ENCODE measurements at regions not wholly inside any gene's neighbourhood (a gene's known extent, or its start where the extent isn't known, plus 50 kb on each side); places are given as distances from the start of the nearest gene placed in this dataset.

DNA sequence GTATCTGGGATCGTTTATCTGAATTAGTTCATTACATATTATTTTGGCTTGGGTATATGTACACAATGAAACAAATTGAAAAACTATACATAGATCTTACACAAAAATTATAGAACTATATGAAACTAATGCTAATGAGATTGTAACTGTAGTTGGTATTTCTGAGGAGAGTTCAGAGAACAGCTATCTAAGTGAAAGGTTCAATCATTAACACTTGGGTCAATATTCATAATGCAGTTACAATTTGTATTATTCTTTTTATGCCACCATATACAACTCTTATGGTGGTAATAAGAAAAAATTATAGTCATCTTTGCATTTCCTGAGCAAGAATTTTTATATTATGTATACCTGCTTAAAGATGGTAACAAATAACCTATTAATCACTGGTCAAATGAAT, 461.0 kb downstream of the GRXCR1 start:
- TF ChIP-seq, protein P1, sequence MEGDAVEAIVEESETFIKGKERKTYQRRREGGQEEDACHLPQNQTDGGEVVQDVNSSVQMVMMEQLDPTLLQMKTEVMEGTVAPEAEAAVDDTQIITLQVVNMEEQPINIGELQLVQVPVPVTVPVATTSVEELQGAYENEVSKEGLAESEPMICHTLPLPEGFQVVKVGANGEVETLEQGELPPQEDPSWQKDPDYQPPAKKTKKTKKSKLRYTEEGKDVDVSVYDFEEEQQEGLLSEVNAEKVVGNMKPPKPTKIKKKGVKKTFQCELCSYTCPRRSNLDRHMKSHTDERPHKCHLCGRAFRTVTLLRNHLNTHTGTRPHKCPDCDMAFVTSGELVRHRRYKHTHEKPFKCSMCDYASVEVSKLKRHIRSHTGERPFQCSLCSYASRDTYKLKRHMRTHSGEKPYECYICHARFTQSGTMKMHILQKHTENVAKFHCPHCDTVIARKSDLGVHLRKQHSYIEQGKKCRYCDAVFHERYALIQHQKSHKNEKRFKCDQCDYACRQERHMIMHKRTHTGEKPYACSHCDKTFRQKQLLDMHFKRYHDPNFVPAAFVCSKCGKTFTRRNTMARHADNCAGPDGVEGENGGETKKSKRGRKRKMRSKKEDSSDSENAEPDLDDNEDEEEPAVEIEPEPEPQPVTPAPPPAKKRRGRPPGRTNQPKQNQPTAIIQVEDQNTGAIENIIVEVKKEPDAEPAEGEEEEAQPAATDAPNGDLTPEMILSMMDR (IDR thresholded peaks at IDR 0.05) = no peak
- DNase-seq (ENCODE audit: low spot score) = no peak
- no peak for ATAC-seq (ENCODE audit: low FRiP score)

DNA sequence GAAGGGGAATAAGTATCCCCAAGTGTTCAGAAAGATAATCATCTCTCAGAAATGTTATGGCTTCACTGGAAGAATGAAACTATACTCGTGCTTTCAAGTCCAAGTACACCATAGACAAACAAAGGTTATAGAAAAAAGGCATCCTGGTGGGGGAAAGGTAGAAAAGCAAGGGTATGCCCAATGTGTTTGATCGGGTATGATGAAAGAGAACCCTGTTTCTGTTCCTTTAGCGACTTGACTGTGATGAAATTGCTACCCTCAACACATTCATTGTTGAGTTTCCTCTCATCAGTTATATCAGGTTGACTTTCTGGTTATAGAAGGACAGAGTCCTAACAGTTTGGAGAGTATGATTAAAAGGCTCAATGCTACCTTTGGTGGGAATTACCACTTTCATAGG, 464.3 kb downstream of the GRXCR1 start:
- ATAC-seq (ENCODE audit: low FRiP score) = no peak
- TF ChIP-seq, protein P1 (IDR thresholded peaks at IDR 0.05) = no peak

DNA sequence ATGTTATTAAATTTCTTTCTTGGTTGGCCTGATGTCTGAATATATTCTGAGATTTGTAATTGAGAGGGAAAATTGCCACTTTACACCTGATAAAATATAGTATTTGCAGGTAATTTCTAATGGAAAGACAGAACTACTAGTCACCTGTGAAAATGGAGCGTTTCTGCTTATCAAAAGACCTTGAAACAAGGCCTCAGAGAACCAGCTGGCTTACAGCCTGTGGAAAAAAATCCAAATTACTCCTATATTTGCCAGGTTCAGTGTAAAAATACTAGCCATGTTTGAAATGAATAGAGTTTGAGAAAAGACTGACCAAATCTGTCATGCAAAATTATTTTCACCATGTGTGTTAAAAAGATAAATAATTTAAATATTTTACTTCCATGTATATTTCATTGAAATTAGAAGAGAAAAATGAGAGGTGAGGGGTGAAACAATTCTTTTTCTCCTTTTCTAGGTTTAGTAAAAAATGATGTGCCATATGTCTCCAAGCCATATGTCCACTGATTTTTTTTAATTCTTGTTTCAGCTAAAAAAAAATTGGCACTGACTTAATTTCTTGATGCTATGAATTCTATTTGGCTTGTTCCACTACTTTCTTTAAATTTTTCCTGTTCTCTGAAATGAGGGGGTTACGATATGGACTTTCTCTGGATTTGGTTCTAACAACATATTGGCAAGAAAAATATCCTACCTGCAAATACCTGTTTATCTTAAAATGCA, 464.9 kb downstream of the GRXCR1 start:
- no peak for DNase-seq (ENCODE audit: low spot score)
- ATAC-seq (ENCODE audit: low FRiP score) = no peak
- TF ChIP-seq, protein P1 (IDR thresholded peaks at IDR 0.05) = no peak

More for the DNA sequence above, 464.3 kb downstream of the GRXCR1 start:
- DNase-seq (ENCODE audit: low spot score) = no peak

DNA sequence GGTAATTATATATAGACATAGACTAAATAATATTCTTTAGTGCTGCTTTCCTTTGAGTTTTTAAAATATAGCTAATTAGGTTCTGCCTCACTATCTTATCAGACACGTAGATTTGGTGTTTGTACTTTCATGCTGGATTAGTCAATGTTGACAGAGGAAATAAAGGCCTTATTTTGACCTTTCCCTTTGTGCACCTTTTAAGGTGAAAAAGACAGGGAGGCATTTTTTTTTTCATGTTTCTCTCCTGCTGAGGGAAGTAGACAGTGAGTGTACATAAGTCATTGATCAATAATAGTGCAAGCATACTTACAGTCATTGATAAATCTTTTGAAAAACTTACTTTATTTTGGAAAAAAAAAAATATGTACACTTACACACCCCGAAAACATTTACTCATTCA, 467.8 kb downstream of the GRXCR1 start:
- no peak for ATAC-seq (ENCODE audit: low FRiP score)

DNA sequence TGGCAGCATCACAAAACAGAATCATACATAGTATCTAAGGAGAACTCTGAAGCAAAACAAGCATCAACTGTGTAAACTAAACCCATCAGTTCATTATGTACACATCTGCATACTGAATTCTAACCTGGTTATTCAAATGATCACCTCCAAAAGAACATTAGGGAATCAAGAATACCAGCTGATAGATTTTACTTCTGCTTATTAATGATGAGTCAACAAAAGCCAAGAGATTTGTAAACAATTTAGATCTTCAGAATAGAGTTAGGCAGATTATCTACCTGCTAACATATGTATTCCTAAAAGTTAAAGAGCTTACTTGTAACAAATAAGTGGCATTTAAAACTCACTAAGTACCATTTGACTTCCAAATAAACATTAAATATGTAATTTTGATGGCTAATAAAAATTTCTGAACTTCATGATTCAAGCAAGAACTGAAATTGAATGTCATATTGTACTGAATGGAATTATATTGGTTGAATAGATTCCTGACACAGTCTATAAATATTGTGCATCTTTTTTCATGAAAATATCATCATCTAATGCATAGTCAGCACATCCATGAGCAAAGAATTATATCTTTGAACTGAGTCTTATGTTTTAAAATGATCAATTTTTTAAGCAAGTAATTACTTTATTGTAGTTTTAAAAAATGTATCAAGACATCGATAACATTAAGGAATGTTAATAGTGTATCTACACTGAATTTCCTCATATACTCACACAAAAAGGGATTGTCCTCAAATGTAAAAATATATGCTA, 470.5 kb downstream of the GRXCR1 start:
- no peak for ATAC-seq (ENCODE audit: low FRiP score)
- TF ChIP-seq, protein P1 (IDR thresholded peaks at IDR 0.05) = no peak
- DNase-seq (ENCODE audit: low spot score) = no peak

More for the DNA sequence above, 467.8 kb downstream of the GRXCR1 start:
- TF ChIP-seq, protein P1 (IDR thresholded peaks at IDR 0.05) = no peak
- no peak for DNase-seq (ENCODE audit: low spot score)

DNA sequence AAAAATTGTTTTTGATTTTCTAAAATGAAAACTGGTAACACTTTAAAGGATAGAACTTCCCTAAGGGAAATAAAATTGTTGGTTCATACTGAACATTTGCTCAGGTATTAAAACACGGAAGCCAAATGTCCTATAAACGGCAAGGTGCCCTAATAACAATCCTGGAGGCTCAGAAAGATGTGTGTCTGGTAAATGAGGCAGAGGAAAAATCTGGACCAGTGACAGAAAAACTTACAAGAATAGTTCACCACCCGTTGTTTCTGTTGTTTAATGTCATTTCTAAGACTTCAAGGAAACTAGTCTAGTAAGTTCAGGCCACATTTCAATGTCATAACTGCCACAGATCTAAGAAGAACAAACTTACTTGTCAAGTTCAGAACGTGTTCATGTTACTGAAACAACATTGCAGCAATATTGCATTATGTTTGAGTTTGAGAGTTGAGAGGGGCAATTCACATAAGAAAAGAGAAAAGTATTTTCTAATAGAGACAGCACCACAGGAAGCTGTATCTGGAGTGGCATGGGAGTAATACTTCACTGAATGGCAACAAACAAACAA, 476.6 kb downstream of the GRXCR1 start:
- DNase-seq (ENCODE audit: low spot score) (no peak), ATAC-seq (ENCODE audit: low FRiP score) (no peak)
- TF ChIP-seq, protein P1 (IDR thresholded peaks at IDR 0.05) = no peak
